OCI-LY3 (cell line): ENCODE measurements at regions not wholly inside any gene's neighbourhood (a gene's known extent, or its start where the extent isn't known, plus 50 kb on each side); places are given as distances from the start of the nearest gene placed in this dataset.

Experiments used
- H2AFZ ChIP-seq: fragments of 200-600, 300-600 bp; shearing (Covaris generic); 2 replicates; pipeline ENCODE4 v1.6.0; 2014; ENCODE audit warnings: antibody characterized with exemption, low read depth, low read length
- H3K27ac ChIP-seq: fragments of 200-600, 300-600 bp; sonication (generic); 2 replicates; pipeline ENCODE4 v1.5.1; 2014; ENCODE audit warnings: mild to moderate bottlenecking, low read length, moderate library complexity, mixed read lengths
- H3K27me3 ChIP-seq: fragments of 200-600, 300-600 bp; sonication (generic); 2 replicates; pipeline ENCODE4 v1.6.1; 2014; ENCODE audit warnings: low read depth, low read length, mixed read lengths
- H3K36me3 ChIP-seq: fragments of 200-600, 300-600 bp; sonication (generic); replicated peaks from 2 replicates; pipeline ENCODE3; 2014; ENCODE audit warnings: low read depth, low read length, mixed read lengths
- H3K4me1 ChIP-seq: fragments of 300-600, 200-600 bp; sonication (generic); 2 replicates; pipeline ENCODE4 v1.6.1; 2014; ENCODE audit warnings: low read length, mixed read lengths
- H3K4me2 ChIP-seq: fragments of 200-600, 300-600 bp; sonication (generic); 2 replicates; pipeline ENCODE4 v1.6.1; 2014; ENCODE audit warnings: low read length, mixed read lengths
- H3K4me3 ChIP-seq: fragments of 300-600, 200-600 bp; sonication (generic); 2 replicates; pipeline ENCODE4 v1.5.1; 2014; ENCODE audit warnings: antibody characterized with exemption, mild to moderate bottlenecking, low read length, moderate library complexity
- H3K79me2 ChIP-seq: fragments of 300-600, 200-600 bp; shearing (Covaris generic); 2 replicates; pipeline ENCODE4 v1.6.1; 2014; ENCODE audit warnings: mild to moderate bottlenecking, low read length, mixed read lengths
- H3K9ac ChIP-seq: fragments of 300-600, 200-600 bp; shearing (Covaris generic); 2 replicates; pipeline ENCODE4 v1.6.0; 2014; ENCODE audit warnings: mild to moderate bottlenecking, low read length, moderate library complexity
- H3K9me3 ChIP-seq: fragments of 200-600, 300-600 bp; shearing (Covaris generic); 2 replicates; pipeline ENCODE4 v1.6.1; 2014; ENCODE audit warnings: low read length, mixed read lengths; ENCODE audit not compliant: insufficient read depth
- H4K20me1 ChIP-seq: fragments of 200-600, 300-600 bp; sonication (generic); 2 replicates; pipeline ENCODE4 v1.6.1; 2016; ENCODE audit warnings: low read length, mixed read lengths; ENCODE audit not compliant: insufficient read depth
- EZH2phosphoT487 ChIP-seq: fragments of 200-600 bp; shearing (Covaris generic); IDR thresholded peaks from 2 replicates; pipeline ENCODE4 v1.6.1; 2018; ENCODE audit warnings: antibody characterized with exemption, mixed run types, low read depth
- TF ChIP-seq, protein P1 (sequence below): fragments of 200-600, 300-600 bp; sonication (generic); IDR thresholded peaks from 2 replicates; pipeline ENCODE4 v1.5.1; 2014; ENCODE audit warnings: antibody characterized with exemption, low read length, low read depth

DNA sequence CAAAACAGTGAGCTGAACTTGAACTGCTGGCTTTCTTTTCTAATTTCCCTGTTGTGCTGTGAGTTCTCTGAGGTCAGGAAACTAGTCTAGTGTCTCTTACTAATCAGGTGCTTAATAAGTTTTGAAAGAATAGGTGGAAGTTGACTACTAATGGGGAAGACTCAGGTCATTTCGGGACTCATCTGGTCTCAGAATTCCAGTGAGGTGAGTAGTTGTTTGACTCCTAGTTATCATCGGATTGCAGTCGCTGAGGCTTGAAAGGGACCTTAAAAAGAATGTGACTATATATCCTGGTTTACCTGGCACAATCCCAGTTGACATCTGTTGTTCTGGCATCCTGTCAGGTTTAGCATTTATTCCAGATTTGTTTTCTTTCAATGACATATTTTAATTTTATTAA lies 81.4 kb upstream of the SPAG17 start:
- Histone ChIP-seq H3K4me2 (no peak overlapping the region), H3K79me2 (no peaks in the 10 kb centered on the region), H3K27me3 (no peaks in the 10 kb centered on the region), H3K36me3 (no peaks in the 10 kb centered on the region), H3K27ac (no peak overlapping the region), H2AFZ (no peak overlapping the region), H3K4me3 (no peak overlapping the region), H3K9me3 (no peaks in the 10 kb centered on the region), H3K4me1 (no peaks in the 10 kb centered on the region), H3K9ac (no peak overlapping the region), H4K20me1 (no peaks in the 10 kb centered on the region)
- no peak for TF ChIP-seq EZH2phosphoT487
- TF ChIP-seq, protein P1, sequence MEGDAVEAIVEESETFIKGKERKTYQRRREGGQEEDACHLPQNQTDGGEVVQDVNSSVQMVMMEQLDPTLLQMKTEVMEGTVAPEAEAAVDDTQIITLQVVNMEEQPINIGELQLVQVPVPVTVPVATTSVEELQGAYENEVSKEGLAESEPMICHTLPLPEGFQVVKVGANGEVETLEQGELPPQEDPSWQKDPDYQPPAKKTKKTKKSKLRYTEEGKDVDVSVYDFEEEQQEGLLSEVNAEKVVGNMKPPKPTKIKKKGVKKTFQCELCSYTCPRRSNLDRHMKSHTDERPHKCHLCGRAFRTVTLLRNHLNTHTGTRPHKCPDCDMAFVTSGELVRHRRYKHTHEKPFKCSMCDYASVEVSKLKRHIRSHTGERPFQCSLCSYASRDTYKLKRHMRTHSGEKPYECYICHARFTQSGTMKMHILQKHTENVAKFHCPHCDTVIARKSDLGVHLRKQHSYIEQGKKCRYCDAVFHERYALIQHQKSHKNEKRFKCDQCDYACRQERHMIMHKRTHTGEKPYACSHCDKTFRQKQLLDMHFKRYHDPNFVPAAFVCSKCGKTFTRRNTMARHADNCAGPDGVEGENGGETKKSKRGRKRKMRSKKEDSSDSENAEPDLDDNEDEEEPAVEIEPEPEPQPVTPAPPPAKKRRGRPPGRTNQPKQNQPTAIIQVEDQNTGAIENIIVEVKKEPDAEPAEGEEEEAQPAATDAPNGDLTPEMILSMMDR = no peak

DNA sequence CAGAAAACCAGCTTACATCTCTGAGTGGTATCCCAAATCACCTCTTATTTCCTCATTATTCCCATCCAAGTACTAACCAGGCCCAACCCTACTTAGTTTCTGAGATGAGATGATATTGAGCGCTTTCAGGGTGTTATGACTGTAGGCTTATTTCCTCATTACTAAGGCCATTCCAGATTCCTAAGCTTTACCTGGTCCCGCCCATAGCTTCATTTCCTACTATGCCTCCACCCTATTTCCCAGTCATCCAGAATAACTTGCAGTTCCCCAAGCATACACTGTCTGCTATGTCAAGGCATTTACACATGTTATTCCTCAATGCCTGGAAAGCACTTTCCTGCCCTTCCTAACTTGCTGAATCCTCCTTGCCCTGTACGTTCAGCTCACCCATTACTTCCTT lies 79.3 kb upstream of the SPAG17 start:
- Histone ChIP-seq H2AFZ (no peak overlapping the region), H3K4me1 (no peaks in the 10 kb centered on the region), H3K36me3 (no peaks in the 10 kb centered on the region), H3K27me3 (no peaks in the 10 kb centered on the region), H3K9me3 (no peaks in the 10 kb centered on the region), H4K20me1 (no peaks in the 10 kb centered on the region), H3K27ac (no peak overlapping the region), H3K79me2 (no peaks in the 10 kb centered on the region), H3K4me3 (no peak overlapping the region), H3K4me2 (no peak overlapping the region), H3K9ac (no peak overlapping the region)
- TF ChIP-seq, protein P1 = no peak
- no peak for TF ChIP-seq EZH2phosphoT487

DNA sequence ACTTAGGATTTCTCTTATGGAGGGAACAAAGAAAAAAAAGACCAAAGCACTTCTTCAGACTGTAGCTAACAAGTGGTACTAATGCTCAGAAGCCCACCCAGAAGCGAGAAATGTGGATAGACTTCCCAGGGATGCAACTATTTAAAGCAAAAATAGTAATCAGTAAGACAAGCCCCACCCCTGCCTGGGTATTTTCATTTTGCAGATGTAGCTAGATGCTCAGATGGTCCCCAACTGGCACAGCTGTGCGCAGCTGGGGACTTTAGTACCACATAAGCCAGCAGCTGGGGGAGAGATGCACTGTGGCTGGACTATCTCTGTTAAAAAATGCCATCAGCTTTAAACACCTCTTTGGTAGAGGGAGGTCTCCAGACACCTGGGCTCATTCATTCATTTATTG lies 77.8 kb upstream of the SPAG17 start:
- Histone ChIP-seq H3K4me2 (no peak overlapping the region), H3K9me3 (no peaks in the 10 kb centered on the region), H3K4me1 (no peaks in the 10 kb centered on the region), H3K9ac (no peak overlapping the region), H3K79me2 (no peaks in the 10 kb centered on the region), H2AFZ (no peak overlapping the region), H3K36me3 (no peaks in the 10 kb centered on the region), H3K27me3 (no peaks in the 10 kb centered on the region), H3K4me3 (no peak overlapping the region), H3K27ac (no peak overlapping the region), H4K20me1 (no peaks in the 10 kb centered on the region)
- TF ChIP-seq EZH2phosphoT487 = no peak
- TF ChIP-seq, protein P1 = no peak

DNA sequence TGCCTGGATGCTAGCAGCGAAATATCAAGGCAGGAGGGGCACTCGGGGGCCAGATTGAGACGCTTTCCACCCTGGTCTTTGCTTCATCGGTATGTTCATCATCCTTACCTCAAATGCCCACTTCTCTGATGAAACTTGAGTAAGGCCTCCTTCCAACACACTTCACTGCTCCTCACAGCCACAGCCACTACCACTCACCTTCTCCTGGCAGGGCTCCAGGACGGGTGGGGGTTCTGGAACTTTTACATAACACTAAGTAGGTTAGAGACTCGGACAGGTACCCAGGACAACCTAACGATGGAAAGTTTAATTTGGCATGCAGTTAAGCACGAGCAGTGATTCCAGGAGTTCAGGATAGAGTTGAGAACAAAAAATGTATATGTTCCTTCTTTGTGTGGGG lies 73.9 kb upstream of the SPAG17 start:
- Histone ChIP-seq H4K20me1 (no peaks in the 10 kb centered on the region), H3K36me3 (no peaks in the 10 kb centered on the region), H3K9me3 (no peaks in the 10 kb centered on the region), H3K79me2 (no peaks in the 10 kb centered on the region), H3K27ac (no peak overlapping the region), H3K9ac (no peak overlapping the region), H2AFZ (no peak overlapping the region), H3K4me1 (no peaks in the 10 kb centered on the region), H3K4me2 (no peak overlapping the region), H3K4me3 (no peak overlapping the region), H3K27me3 (no peaks in the 10 kb centered on the region)
- no peak for TF ChIP-seq EZH2phosphoT487
- TF ChIP-seq, protein P1 = no peak
